ENCODE measurements at regions not wholly inside any gene's neighbourhood (a gene's known extent, or its start where the extent isn't known, plus 50 kb on each side); places are given as distances from the start of the nearest gene placed in this dataset.

- no peak for DNase-seq
- Histone ChIP-seq H2AFZ (replicated peaks; ENCODE audit: low read length, poor library complexity) (no peak overlapping the region), H2AK5ac (ENCODE audit: low read depth, low read length) (peak overlapping the region; percentile 95), H3K27ac (ENCODE audit: insufficient read depth, low read length) (peak overlapping the region; percentile 73), H3K4me3 (ENCODE audit: insufficient read depth, low read depth, low read length) (no peak overlapping the region), H3K79me1 (ENCODE audit: low read depth in 1 of 2, low read length in 2 of 2) (peaks cover 4 to 38% of the 10 kb centered on the region in 2 experiments; a peak in 3 of 4 replicates), H3K18ac (ENCODE audit: low read depth, low read length) (peak overlapping the region; percentile 94), H2AK9ac (replicated peaks; ENCODE audit: low read depth, low read length, poor library complexity) (no peak overlapping the region), H2BK15ac (ENCODE audit: low read depth, low read length) (peak overlapping the region; percentile 89), H3K9me3 (ENCODE audit: control insufficient read depth, insufficient read depth, low read length) (peaks cover 7% of the 10 kb centered on the region), H2BK5ac (ENCODE audit: low read depth, low read length, poor library complexity, severe bottlenecking) (peak overlapping the region; percentile 100), H4K20me1 (ENCODE audit: insufficient read depth, low read length) (no peaks in the 10 kb centered on the region), H3K4me1 (ENCODE audit: control insufficient read depth, insufficient read depth, low read length) (peaks cover 25% of the 10 kb centered on the region), H3K36me3 (ENCODE audit: control insufficient read depth, insufficient read depth, low read length) (no peaks in the 10 kb centered on the region), H3K27me3 (ENCODE audit: control insufficient read depth, insufficient read depth, low read length) (no peaks in the 10 kb centered on the region), H4K91ac (ENCODE audit: insufficient read depth, low read depth, low read length) (peak overlapping the region; percentile 97), H3K9me1 (ENCODE audit: insufficient read depth, low read length) (peaks cover 15% of the 10 kb centered on the region), H3K9ac (ENCODE audit: low read depth, low read length) (peak overlapping the region; percentile 43; the same call in 1 of the 2 replicates), H4K8ac (ENCODE audit: low read depth in 2 of 2, low read length in 2 of 2) (peak overlapping the region; percentile 88 to 90), H3K56ac (ENCODE audit: extremely low read depth, insufficient read depth, low read length) (peak overlapping the region; percentile 81), H3K4ac (ENCODE audit: low read depth, low read length) (peak overlapping the region; percentile 98), H3K23ac (ENCODE audit: low read depth, low read length) (peak overlapping the region; percentile 95; the same call in 1 of the 2 replicates), H2BK20ac (ENCODE audit: low read depth, low read length) (peak overlapping the region; percentile 100), H2BK120ac (ENCODE audit: low read depth, low read length) (peak overlapping the region; percentile 99), H3K4me2 (ENCODE audit: low read depth, low read length) (no peak overlapping the region), H3K14ac (replicated peaks; ENCODE audit: low read depth, low read length) (peak overlapping the region; percentile 96), H4K5ac (ENCODE audit: low read depth, low read length) (peak overlapping the region; percentile 89; the same call in 1 of the 2 replicates)
- in situ Hi-C loops (cut with MboI; ENCODE audit: low sequenced_read_pairs) (no loop called here), intact Hi-C loops (cut with micrococcal nuclease) (no loop called here), dilution Hi-C loops (cut with HindIII; ENCODE audit: low sequenced_read_pairs, unreplicated experiment) (no loop called here)
- POLR2A ChIA-PET (ENCODE audit: unreplicated experiment): no interaction called here
- TF ChIP-seq MXI1 (IDR thresholded peaks at IDR 0.05; ENCODE audit: borderline replicate concordance, low read depth, low read length) (no peak), MAZ (IDR thresholded peaks at IDR 0.05; ENCODE audit: borderline replicate concordance, low read depth, low read length) (no peak), NFE2L2 (IDR thresholded peaks at IDR 0.05; ENCODE audit: low read depth, low read length) (no peak), RAD21 (IDR thresholded peaks at IDR 0.05; ENCODE audit: low read length) (no peak), POLR2A (IDR thresholded peaks at IDR 0.05; ENCODE audit: low read depth, low read length) (no peak), BHLHE40 (IDR thresholded peaks at IDR 0.05; ENCODE audit: low read depth, low read length) (no peak), SMC3 (IDR thresholded peaks at IDR 0.05; ENCODE audit: low read depth, low read length) (no peak), RFX5 (IDR thresholded peaks at IDR 0.05; ENCODE audit: low read depth, low read length) (no peak), FOS (IDR thresholded peaks at IDR 0.05; ENCODE audit: low read depth, low read length) (no peak), CEBPB (IDR thresholded peaks at IDR 0.05; ENCODE audit: low read depth, low read length) (no peak), RCOR1 (IDR thresholded peaks at IDR 0.05; ENCODE audit: insufficient replicate concordance, low read length) (no peak), ELK1 (IDR thresholded peaks at IDR 0.05; ENCODE audit: borderline replicate concordance, low read depth, low read length) (no peak), CHD1 (IDR thresholded peaks at IDR 0.05; ENCODE audit: low read depth, low read length) (no peak), USF2 (IDR thresholded peaks at IDR 0.05; ENCODE audit: low read depth, low read length) (no peak), CTCF (conservative IDR thresholded peaks at IDR 0.05; ENCODE audit: low read depth, low read length) (no peak), MAFK (IDR thresholded peaks at IDR 0.05; ENCODE audit: low read depth, low read length) (no peak)
- BruUV-seq (replicated peaks): TSS peak; percentile 74
- ATAC-seq (ENCODE audit: low read depth): no peak
- CTCF ChIA-PET: no interaction called here
Observed at GRCh38 chr1:172915271-172915670, 135.5 kb downstream of the TNFSF18 start.

Measured in IMR-90 (cell line).